Upper lobe of left lung (tissue), 6 donors: ENCODE measurements at regions not wholly inside any gene's neighbourhood (a gene's known extent, or its start where the extent isn't known, plus 50 kb on each side); places are given as distances from the start of the nearest gene placed in this dataset.

ENCODE experiments used
- ATAC-seq, 2 donors: fragments of 200-7000 bp; cut with Tn5 transposase; one replicate each; pipeline ENCODE4 v1.9.1; 2022; ENCODE audit warnings: mild to moderate bottlenecking in 2 of 2, moderate library complexity in 2 of 2; ENCODE audit not compliant: low FRiP score in 2 of 2
- DNase-seq, 2 donors: peaks; one replicate each; pipeline ENCODE4 v3.0.0-alpha.2; 2019 to 2020
- H3K27ac ChIP-seq, 4 donors: fragments of 200-600 bp; sonication (generic); one replicate each; pipeline ENCODE4 v1.5.1; 2016 to 2019
- H3K27me3 ChIP-seq, 4 donors: fragments of 200-600 bp; sonication (generic); one replicate each; pipeline ENCODE4 v1.5.1; 2017 to 2019
- H3K36me3 ChIP-seq, 4 donors: fragments of 200-600 bp; sonication (generic); one replicate each; pipeline ENCODE4 v1.5.1; 2016 to 2019
- H3K4me1 ChIP-seq, 4 donors: fragments of 200-600 bp; sonication (generic); one replicate each; pipeline ENCODE4 v1.5.1; 2018 to 2019
- H3K4me3 ChIP-seq, 4 donors: fragments of 200-600 bp; sonication (generic); one replicate each; pipeline ENCODE4 v1.5.1; 2017 to 2019; ENCODE audit warnings: mild to moderate bottlenecking in 2 of 4, moderate library complexity in 1 of 4
- H3K9me3 ChIP-seq, 4 donors: fragments of 200-600 bp; sonication (generic); one replicate each; pipeline ENCODE4 v1.5.1; 2018 to 2019
- EP300 ChIP-seq, 4 donors: sonication (generic); formaldehyde crosslinking; IDR thresholded peaks; one replicate each; pipeline ENCODE4 v1.5.1; 2017; ENCODE audit warnings: antibody characterized with exemption in 4 of 4, control low read depth in 2 of 4
- POLR2A ChIP-seq, 4 donors: fragments of 450-650 bp; IDR thresholded peaks; one replicate each; pipeline ENCODE4 v1.5.1; 2016 to 2017; ENCODE audit warnings: antibody characterized with exemption in 4 of 4, mild to moderate bottlenecking in 2 of 4
- POLR2AphosphoS5 ChIP-seq, 2 donors: sonication (generic); formaldehyde crosslinking; IDR thresholded peaks; one replicate each; pipeline ENCODE4 v1.5.1; 2017; ENCODE audit warnings: antibody characterized with exemption in 2 of 2
- WGBS, 2 donors: methylation state at CpG; one replicate each; pipeline ENCODE4 v1.1.5; 2017 to 2018; 5-methylcytosine and 5-hydroxymethylcytosine counted together
- TF ChIP-seq, protein P1 (sequence below), 6 experiments: fragments of 450-650 bp in 4 of 6; fragments of 200-600 bp in 2 of 6; sonication (generic) in 2 of 6; IDR thresholded peaks; one replicate each; pipeline ENCODE4 v1.5.1; 2016 to 2019; ENCODE audit warnings: antibody characterized with exemption in 6 of 6
- donor health status: DM: no; HTN: no; CAD: no; lungs with moderate emphysema.
- donor health status: DM: no; HTN: yes; CAD: no; lungs with severe emphysema.

DNA sequence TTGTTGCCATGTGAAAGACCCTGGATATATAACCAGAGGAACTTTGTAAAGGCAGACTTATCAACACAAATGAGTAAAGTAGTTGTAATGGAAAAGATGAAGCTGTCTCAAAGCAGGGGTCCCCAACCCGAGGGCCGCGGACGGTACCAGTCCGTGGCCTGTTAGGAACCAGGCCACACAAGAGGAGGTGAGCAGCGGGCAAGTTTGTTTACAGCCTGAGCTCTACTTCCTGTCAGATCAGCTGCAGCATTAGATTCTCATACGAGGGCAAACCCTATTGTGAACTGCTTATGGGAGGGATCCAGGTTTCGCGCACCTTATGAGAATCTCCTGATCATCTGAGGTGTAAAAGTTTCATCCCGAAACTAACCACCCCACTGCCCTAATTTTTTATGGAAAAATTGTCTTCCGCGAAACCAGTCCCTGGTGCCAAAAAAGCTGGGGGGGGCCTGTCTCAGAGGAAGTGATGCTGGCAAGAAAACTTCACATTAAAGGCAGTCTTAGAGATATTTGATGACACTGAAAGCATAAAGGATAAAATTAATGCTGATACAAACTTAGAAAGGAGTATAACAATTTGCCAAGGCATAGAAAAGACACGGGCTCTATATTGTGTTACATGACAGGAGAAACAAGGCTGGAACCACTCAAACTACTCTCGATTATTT is 57.5 kb upstream of the MSTN start:
- H3K27ac ChIP-seq = no peak overlapping the region
- H3K4me3 ChIP-seq = peak overlapping the region in 2 of 4 donors; percentile 4 to 20
- TF ChIP-seq, protein P1, sequence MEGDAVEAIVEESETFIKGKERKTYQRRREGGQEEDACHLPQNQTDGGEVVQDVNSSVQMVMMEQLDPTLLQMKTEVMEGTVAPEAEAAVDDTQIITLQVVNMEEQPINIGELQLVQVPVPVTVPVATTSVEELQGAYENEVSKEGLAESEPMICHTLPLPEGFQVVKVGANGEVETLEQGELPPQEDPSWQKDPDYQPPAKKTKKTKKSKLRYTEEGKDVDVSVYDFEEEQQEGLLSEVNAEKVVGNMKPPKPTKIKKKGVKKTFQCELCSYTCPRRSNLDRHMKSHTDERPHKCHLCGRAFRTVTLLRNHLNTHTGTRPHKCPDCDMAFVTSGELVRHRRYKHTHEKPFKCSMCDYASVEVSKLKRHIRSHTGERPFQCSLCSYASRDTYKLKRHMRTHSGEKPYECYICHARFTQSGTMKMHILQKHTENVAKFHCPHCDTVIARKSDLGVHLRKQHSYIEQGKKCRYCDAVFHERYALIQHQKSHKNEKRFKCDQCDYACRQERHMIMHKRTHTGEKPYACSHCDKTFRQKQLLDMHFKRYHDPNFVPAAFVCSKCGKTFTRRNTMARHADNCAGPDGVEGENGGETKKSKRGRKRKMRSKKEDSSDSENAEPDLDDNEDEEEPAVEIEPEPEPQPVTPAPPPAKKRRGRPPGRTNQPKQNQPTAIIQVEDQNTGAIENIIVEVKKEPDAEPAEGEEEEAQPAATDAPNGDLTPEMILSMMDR (IDR thresholded peaks at IDR 0.05) = no peak
- no peak for TF ChIP-seq EP300 (IDR thresholded peaks at IDR 0.05)
- H3K9me3 ChIP-seq = no peaks in the 10 kb centered on the region
- DNase-seq = peak in 1 of 2 donors; percentile 17
- no peaks in the 10 kb centered on the region for H3K4me1 ChIP-seq
- 70 to 75% methylated on average over 14 of the region's 14 CpGs for WGBS, 2 donors
- H3K27me3 ChIP-seq = no peaks in the 10 kb centered on the region
- H3K36me3 ChIP-seq = no peaks in the 10 kb centered on the region
- no peak for ATAC-seq

DNA sequence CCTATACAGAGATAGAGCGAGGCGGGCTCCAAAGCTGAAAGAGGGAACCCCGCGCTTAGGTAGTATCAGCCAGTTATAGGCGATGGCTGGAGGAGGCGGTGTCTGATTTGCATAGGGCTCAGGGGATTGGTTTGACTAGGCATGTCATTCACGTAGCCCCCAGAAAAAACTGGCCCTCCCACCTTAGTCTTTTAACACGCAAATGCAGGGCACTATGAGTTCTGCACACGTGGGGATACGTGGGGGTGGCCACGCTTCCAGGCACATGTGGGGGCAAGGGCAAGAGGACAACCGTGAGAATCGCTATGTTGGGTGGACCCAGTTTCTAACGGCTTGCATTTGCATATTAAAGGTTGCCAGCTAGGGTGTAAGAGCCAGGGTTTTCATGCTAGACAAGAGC is 56.7 kb upstream of the MSTN start:
- Histone ChIP-seq H3K27ac (no peak overlapping the region), H3K36me3 (no peaks in the 10 kb centered on the region), H3K9me3 (no peaks in the 10 kb centered on the region), H3K4me1 (no peaks in the 10 kb centered on the region), H3K27me3 (no peaks in the 10 kb centered on the region), H3K4me3 (peak overlapping the region in 2 of 4 donors; percentile 3 to 24)
- 75 to 80% methylated on average over 14 of the region's 14 CpGs for WGBS, 2 donors
- TF ChIP-seq POLR2AphosphoS5 (IDR thresholded peaks at IDR 0.05) (no peak), EP300 (IDR thresholded peaks at IDR 0.05) (no peak), POLR2A (IDR thresholded peaks at IDR 0.05) (no peak)
- TF ChIP-seq, protein P1 (IDR thresholded peaks at IDR 0.05) = no peak
- ATAC-seq = peak; percentile 53 to 72
- peak in 1 of 2 donors; percentile 22 for DNase-seq

DNA sequence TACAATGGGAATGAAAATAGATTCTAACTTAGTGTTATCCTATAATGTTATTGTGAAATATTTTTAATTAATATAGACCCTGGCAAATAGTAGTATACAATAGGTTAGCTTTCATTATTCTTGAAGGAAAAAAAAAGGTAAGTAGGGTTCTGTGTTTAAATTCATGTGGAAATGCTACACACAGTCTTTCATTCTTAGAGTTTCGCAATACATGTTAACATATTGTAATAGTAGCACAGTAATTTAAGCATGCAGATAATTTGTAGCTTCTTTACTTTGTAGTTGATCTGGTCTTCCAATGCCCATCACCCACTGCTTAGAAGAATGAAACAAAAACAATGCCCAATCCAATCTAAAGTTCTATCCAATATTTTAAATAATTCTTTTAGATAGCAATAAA is 54.8 kb upstream of the MSTN start:
- no peak overlapping the region for H3K27ac ChIP-seq
- no peak for DNase-seq
- H3K9me3 ChIP-seq = no peaks in the 10 kb centered on the region
- H3K4me3 ChIP-seq = no peak overlapping the region
- WGBS, 2 donors = 95 to 97% methylated on average over 1 of the region's 1 CpG
- H3K4me1 ChIP-seq = no peaks in the 10 kb centered on the region
- TF ChIP-seq EP300 (IDR thresholded peaks at IDR 0.05) (no peak), POLR2A (IDR thresholded peaks at IDR 0.05) (no peak), POLR2AphosphoS5 (IDR thresholded peaks at IDR 0.05) (no peak)
- TF ChIP-seq, protein P1 (IDR thresholded peaks at IDR 0.05) = no peak
- no peak for ATAC-seq
- no peaks in the 10 kb centered on the region for H3K27me3 ChIP-seq
- H3K36me3 ChIP-seq = no peaks in the 10 kb centered on the region

DNA sequence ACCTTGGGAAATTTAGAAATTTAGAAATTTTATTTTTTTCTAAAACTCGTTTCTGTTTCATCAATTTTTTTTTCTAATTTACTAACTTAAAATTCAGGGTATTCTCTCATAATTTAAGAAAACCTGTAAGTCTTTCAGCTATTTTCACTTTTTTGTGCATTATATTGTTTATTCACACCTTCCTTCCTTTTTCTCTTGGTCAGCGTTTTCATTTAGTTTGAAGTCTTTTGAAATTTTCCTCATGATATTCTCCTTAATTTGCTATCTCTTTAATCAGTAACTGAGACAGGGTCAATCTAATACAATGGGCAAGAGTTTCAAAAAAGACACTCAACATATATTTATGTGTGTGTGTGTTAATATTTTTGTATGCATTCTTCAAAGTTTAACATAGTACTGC is 50.5 kb upstream of the MSTN start:
- Histone ChIP-seq H3K36me3 (no peaks in the 10 kb centered on the region), H3K4me3 (no peak overlapping the region), H3K27me3 (no peaks in the 10 kb centered on the region), H3K9me3 (no peaks in the 10 kb centered on the region), H3K4me1 (no peaks in the 10 kb centered on the region), H3K27ac (no peak overlapping the region)
- DNase-seq (no peak), ATAC-seq (no peak)
- TF ChIP-seq POLR2A (IDR thresholded peaks at IDR 0.05) = no peak
- TF ChIP-seq POLR2AphosphoS5 (IDR thresholded peaks at IDR 0.05) = no peak
- TF ChIP-seq, protein P1 (IDR thresholded peaks at IDR 0.05) = no peak
- TF ChIP-seq EP300 (IDR thresholded peaks at IDR 0.05) = no peak
- 76 to 86% methylated on average over 2 of the region's 2 CpGs for WGBS, 2 donors
